ENCODE measurements at regions not wholly inside any gene's neighbourhood (a gene's known extent, or its start where the extent isn't known, plus 50 kb on each side); places are given as distances from the start of the nearest gene placed in this dataset.

- no peak for FAIRE-seq
- no peak for DNase-seq (ENCODE audit: extremely low spot score, insufficient read length, low read depth)
Observed at GRCh38 chr1:177385760-177386698, 215.3 kb downstream of the BRINP2 start.

- FAIRE-seq (no peak), DNase-seq (ENCODE audit: extremely low spot score, insufficient read length, low read depth) (no peak)
Observed at GRCh38 chr1:177384461-177384860, 213.7 kb downstream of the BRINP2 start.

- DNase-seq (ENCODE audit: extremely low spot score, insufficient read length, low read depth) (no peak), FAIRE-seq (no peak)
Observed at GRCh38 chr1:177383715-177384114, 213.0 kb downstream of the BRINP2 start.

- DNase-seq (ENCODE audit: extremely low spot score, insufficient read length, low read depth) (no peak), FAIRE-seq (no peak)
Observed at GRCh38 chr1:177377866-177378265, 207.1 kb downstream of the BRINP2 start.

- DNase-seq (ENCODE audit: extremely low spot score, insufficient read length, low read depth): no peak
- FAIRE-seq: no peak
Observed at GRCh38 chr1:177368255-177368654, 197.5 kb downstream of the BRINP2 start.

- DNase-seq (ENCODE audit: extremely low spot score, insufficient read length, low read depth) (no peak), FAIRE-seq (no peak)
Observed at GRCh38 chr1:177366091-177366490, 195.3 kb downstream of the BRINP2 start.

- FAIRE-seq: no peak
Observed at GRCh38 chr1:177360791-177361190, 190.0 kb downstream of the BRINP2 start.

GRCh38 chr1:177356674-177357435 lies 186.1 kb downstream of the BRINP2 start:
- no peak for DNase-seq (ENCODE audit: extremely low spot score, insufficient read length, low read depth)
- no peak for FAIRE-seq

More at GRCh38 chr1:177360791-177361190, 190.0 kb downstream of the BRINP2 start:
- no peak for DNase-seq (ENCODE audit: extremely low spot score, insufficient read length, low read depth)

GRCh38 chr1:177355575-177355974 lies 184.8 kb downstream of the BRINP2 start:
- FAIRE-seq: no peak
- DNase-seq (ENCODE audit: extremely low spot score, insufficient read length, low read depth): no peak

GRCh38 chr1:177354247-177354646 lies 183.5 kb downstream of the BRINP2 start:
- FAIRE-seq (no peak), DNase-seq (ENCODE audit: extremely low spot score, insufficient read length, low read depth) (no peak)

GRCh38 chr1:177351361-177352108 lies 180.8 kb downstream of the BRINP2 start:
- DNase-seq (ENCODE audit: extremely low spot score, insufficient read length, low read depth) (no peak), FAIRE-seq (no peak)

- no peak for FAIRE-seq
- no peak for DNase-seq (ENCODE audit: extremely low spot score, insufficient read length, low read depth)
Observed at GRCh38 chr1:177346790-177347359, 176.1 kb downstream of the BRINP2 start.

- FAIRE-seq (no peak), DNase-seq (ENCODE audit: extremely low spot score, insufficient read length, low read depth) (no peak)
Observed at GRCh38 chr1:177343445-177343844, 172.7 kb downstream of the BRINP2 start.

GRCh38 chr1:177341773-177342172 lies 171.0 kb downstream of the BRINP2 start:
- FAIRE-seq (no peak), DNase-seq (ENCODE audit: extremely low spot score, insufficient read length, low read depth) (no peak)

GRCh38 chr1:177340601-177341067 lies 169.9 kb downstream of the BRINP2 start:
- DNase-seq (ENCODE audit: extremely low spot score, insufficient read length, low read depth): no peak
- FAIRE-seq: no peak

GRCh38 chr1:177338376-177338775 lies 167.6 kb downstream of the BRINP2 start:
- no peak for DNase-seq (ENCODE audit: extremely low spot score, insufficient read length, low read depth)
- no peak for FAIRE-seq

GRCh38 chr1:177334903-177335302 lies 164.1 kb downstream of the BRINP2 start:
- FAIRE-seq (no peak), DNase-seq (ENCODE audit: extremely low spot score, insufficient read length, low read depth) (no peak)

- no peak for FAIRE-seq
Observed at GRCh38 chr1:177333936-177334595, 163.3 kb downstream of the BRINP2 start.

More at GRCh38 chr1:177333936-177334595, 163.3 kb downstream of the BRINP2 start:
- DNase-seq (ENCODE audit: extremely low spot score, insufficient read length, low read depth): no peak
